CD4-positive, alpha-beta T cell treated with Interleukin-1 beta for 1 hour (primary cell): ENCODE measurements at regions not wholly inside any gene's neighbourhood (a gene's known extent, or its start where the extent isn't known, plus 50 kb on each side); places are given as distances from the start of the nearest gene placed in this dataset.

Experiments
- DNase-seq, 2 donors: peaks; one replicate each; pipeline ENCODE4 v3.0.0-alpha.2; 2020 to 2022

- DNase-seq, result no peak
These were observed 345.0 kb upstream of the ACVR2A start for GRCh38 chr2:147499785-147500184.

GRCh38 chr2:147495734-147496133, 349.1 kb upstream of the ACVR2A start:
- DNase-seq, result no peak

GRCh38 chr2:147492471-147492870, 352.4 kb upstream of the ACVR2A start:
- DNase-seq, result no peak

- no peak for DNase-seq
These were observed 353.3 kb upstream of the ACVR2A start for GRCh38 chr2:147491506-147491905.

- DNase-seq, result no peak
These were observed 354.2 kb upstream of the ACVR2A start for GRCh38 chr2:147490401-147491261.

GRCh38 chr2:147488472-147488871, 356.4 kb upstream of the ACVR2A start:
- no peak for DNase-seq

GRCh38 chr2:147487978-147488289, 356.9 kb upstream of the ACVR2A start:
- DNase-seq, result no peak

GRCh38 chr2:147487286-147487977, 357.4 kb upstream of the ACVR2A start:
- DNase-seq, result no peak

GRCh38 chr2:147485210-147485851, 359.5 kb upstream of the ACVR2A start:
- no peak for DNase-seq

- DNase-seq, result no peak
These were observed 360.9 kb upstream of the ACVR2A start for GRCh38 chr2:147483911-147484310.

- no peak for DNase-seq
These were observed 361.7 kb upstream of the ACVR2A start for GRCh38 chr2:147482916-147483669.

- no peak for DNase-seq
These were observed 362.5 kb upstream of the ACVR2A start for GRCh38 chr2:147482111-147482895.

- DNase-seq, result no peak
These were observed 365.5 kb upstream of the ACVR2A start for GRCh38 chr2:147479358-147479757.

- no peak for DNase-seq
These were observed 371.8 kb upstream of the ACVR2A start for GRCh38 chr2:147473075-147473474.

GRCh38 chr2:147471126-147471525, 373.7 kb upstream of the ACVR2A start:
- no peak for DNase-seq

- no peak for DNase-seq
These were observed 375.4 kb upstream of the ACVR2A start for GRCh38 chr2:147469471-147469870.

- no peak for DNase-seq
These were observed 375.9 kb upstream of the ACVR2A start for GRCh38 chr2:147468963-147469362.

- DNase-seq, result no peak
These were observed 376.5 kb upstream of the ACVR2A start for GRCh38 chr2:147468349-147468748.

- DNase-seq, result no peak
These were observed 377.4 kb upstream of the ACVR2A start for GRCh38 chr2:147467441-147467840.

GRCh38 chr2:147464737-147465357, 380.0 kb upstream of the ACVR2A start:
- DNase-seq, result no peak

- DNase-seq, result no peak
These were observed 380.8 kb upstream of the ACVR2A start for GRCh38 chr2:147463881-147464520.
